Suprapubic skin (tissue), 3 donors: ENCODE measurements at regions not wholly inside any gene's neighbourhood (a gene's known extent, or its start where the extent isn't known, plus 50 kb on each side); places are given as distances from the start of the nearest gene placed in this dataset.

Source experiments
- CTCF ChIP-seq, 2 donors: fragments of 200-600 bp in 1 of 2; fragments of 450-650 bp in 1 of 2; sonication (generic) in 1 of 2; IDR thresholded peaks; one replicate each; pipeline ENCODE4 v1.5.1; 2016 to 2019; ENCODE audit warnings: antibody characterized with exemption in 2 of 2, mild to moderate bottlenecking in 1 of 2, moderate library complexity in 1 of 2
- EP300 ChIP-seq: sonication (generic); formaldehyde crosslinking; IDR thresholded peaks from one replicate; pipeline ENCODE4 v1.6.1; 2017; ENCODE audit warnings: antibody characterized with exemption

GRCh38 chr9:22580788-22581187 lies 134.2 kb downstream of the DMRTA1 start:
- no peak for TF ChIP-seq CTCF (IDR thresholded peaks at IDR 0.05)
- no peak for TF ChIP-seq EP300
